ENCODE measurements at regions not wholly inside any gene's neighbourhood (a gene's known extent, or its start where the extent isn't known, plus 50 kb on each side); places are given as distances from the start of the nearest gene placed in this dataset.

GRCh38 chr1:79079770-79080169 is 73.2 kb upstream of the ADGRL4 start:
- ChIA-PET CTCF (no interaction called here), POLR2A (no interaction called here)
- in situ Hi-C loops (cut with HindIII; ENCODE audit: low pct_unique_long_range_greater_than_20kb, low sequenced_read_pairs) (no loop called here), intact Hi-C loops (cut with micrococcal nuclease; ENCODE audit: unreplicated experiment) (no loop called here)
- Histone ChIP-seq H3K4me3 (ENCODE audit: low read depth in 2 of 2, low read length in 2 of 2) (no peak overlapping the region), H3K4me1 (ENCODE audit: control insufficient read depth, insufficient read depth, low read length) (no peaks in the 10 kb centered on the region), H3K36me3 (ENCODE audit: control insufficient read depth, insufficient read depth, low read length) (no peaks in the 10 kb centered on the region), H3K27me3 (ENCODE audit: control insufficient read depth, insufficient read depth, low read length) (no peaks in the 10 kb centered on the region), H3K9me3 (ENCODE audit: control insufficient read depth, insufficient read depth, low read depth, low read length) (0 out of 2 replicates have a peak, but pooled peaks cover 3% of the 10 kb centered on the region), H3K27ac (ENCODE audit: low read length) (no peak overlapping the region)
- DNase-seq (ENCODE audit: low read depth, low spot score) (no peak), ATAC-seq (no peak)
- TF ChIP-seq REST (IDR thresholded peaks at IDR 0.05; ENCODE audit: insufficient read depth in 1 of 2, low read depth in 2 of 2, low read length in 1 of 2) (no peak), POLR2AphosphoS5 (IDR thresholded peaks at IDR 0.05; ENCODE audit: low read depth, low read length) (no peak), SIN3A (IDR thresholded peaks at IDR 0.05; ENCODE audit: borderline replicate concordance, insufficient read depth, low read depth, low read length) (no peak), CTCF (IDR thresholded peaks at IDR 0.05) (no peak), TCF7L2 (IDR thresholded peaks at IDR 0.05; ENCODE audit: low read depth, low read length) (no peak)
- BruUV-seq (replicated peaks), result no TSS peak

GRCh38 chr1:79074975-79075374 is 68.4 kb upstream of the ADGRL4 start:
- ATAC-seq (no peak), DNase-seq (ENCODE audit: low read depth, low spot score) (no peak)
- in situ Hi-C loops (cut with HindIII; ENCODE audit: low pct_unique_long_range_greater_than_20kb, low sequenced_read_pairs) (no loop called here), intact Hi-C loops (cut with micrococcal nuclease; ENCODE audit: unreplicated experiment) (no loop called here)
- CTCF ChIA-PET, result no interaction called here
- H3K36me3 ChIP-seq (ENCODE audit: control insufficient read depth, insufficient read depth, low read length), result no peaks in the 10 kb centered on the region
- POLR2A ChIA-PET, result no interaction called here
- H3K27me3 ChIP-seq (ENCODE audit: control insufficient read depth, insufficient read depth, low read length), result no peaks in the 10 kb centered on the region
- H3K27ac ChIP-seq (ENCODE audit: low read length), result no peak overlapping the region
- no peaks in the 10 kb centered on the region for H3K4me1 ChIP-seq (ENCODE audit: control insufficient read depth, insufficient read depth, low read length)
- no peak for TF ChIP-seq CTCF (IDR thresholded peaks at IDR 0.05)
- TF ChIP-seq TCF7L2 (IDR thresholded peaks at IDR 0.05; ENCODE audit: low read depth, low read length), result no peak
- no peak for TF ChIP-seq SIN3A (IDR thresholded peaks at IDR 0.05; ENCODE audit: borderline replicate concordance, insufficient read depth, low read depth, low read length)
- no peak for TF ChIP-seq REST (IDR thresholded peaks at IDR 0.05; ENCODE audit: insufficient read depth in 1 of 2, low read depth in 2 of 2, low read length in 1 of 2)
- no peak for TF ChIP-seq POLR2AphosphoS5 (IDR thresholded peaks at IDR 0.05; ENCODE audit: low read depth, low read length)
- no TSS peak for BruUV-seq (replicated peaks)
- H3K4me3 ChIP-seq (ENCODE audit: low read depth in 2 of 2, low read length in 2 of 2), result no peak overlapping the region
- 0 out of 2 replicates have a peak, but pooled peaks cover 3% of the 10 kb centered on the region for H3K9me3 ChIP-seq (ENCODE audit: control insufficient read depth, insufficient read depth, low read depth, low read length)

Data from Panc1 (cell line).